GM04504 (cell line): ENCODE measurements at regions not wholly inside any gene's neighbourhood (a gene's known extent, or its start where the extent isn't known, plus 50 kb on each side); places are given as distances from the start of the nearest gene placed in this dataset.
A peak's percentile ranks its signal among the peaks of the same experiment; 100 is the strongest.
"Not testable (repeated sequence)": the region's sequence is repeated elsewhere in the genome, so short reads cannot be mapped to it uniquely, and the experiment has no call there.

Experiments
- DNase-seq: peaks from one replicate; pipeline ENCODE4 v3.0.0-alpha.2; 2012; ENCODE audit warnings: low read depth

DNA sequence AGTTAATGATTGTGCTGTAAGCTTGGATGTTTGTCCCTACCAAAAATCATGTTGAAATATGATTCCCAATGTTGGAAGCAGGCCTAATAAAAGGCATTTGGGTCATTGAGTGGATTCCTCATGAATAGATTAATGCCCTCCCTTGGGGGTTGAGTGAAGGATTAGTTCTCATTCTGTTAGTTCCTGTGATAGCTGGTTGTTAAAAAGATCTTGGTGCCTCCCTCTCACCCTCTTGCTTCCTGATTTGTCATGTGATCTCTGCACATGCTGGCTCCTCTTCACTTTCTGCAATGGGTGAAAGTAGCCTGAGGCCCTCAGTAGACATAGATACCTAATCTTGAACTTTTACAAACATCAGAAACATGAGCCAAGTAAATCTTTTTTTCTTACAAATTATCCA lies 115.6 kb upstream of the HCRTR2 start:
- DNase-seq = no peak

DNA sequence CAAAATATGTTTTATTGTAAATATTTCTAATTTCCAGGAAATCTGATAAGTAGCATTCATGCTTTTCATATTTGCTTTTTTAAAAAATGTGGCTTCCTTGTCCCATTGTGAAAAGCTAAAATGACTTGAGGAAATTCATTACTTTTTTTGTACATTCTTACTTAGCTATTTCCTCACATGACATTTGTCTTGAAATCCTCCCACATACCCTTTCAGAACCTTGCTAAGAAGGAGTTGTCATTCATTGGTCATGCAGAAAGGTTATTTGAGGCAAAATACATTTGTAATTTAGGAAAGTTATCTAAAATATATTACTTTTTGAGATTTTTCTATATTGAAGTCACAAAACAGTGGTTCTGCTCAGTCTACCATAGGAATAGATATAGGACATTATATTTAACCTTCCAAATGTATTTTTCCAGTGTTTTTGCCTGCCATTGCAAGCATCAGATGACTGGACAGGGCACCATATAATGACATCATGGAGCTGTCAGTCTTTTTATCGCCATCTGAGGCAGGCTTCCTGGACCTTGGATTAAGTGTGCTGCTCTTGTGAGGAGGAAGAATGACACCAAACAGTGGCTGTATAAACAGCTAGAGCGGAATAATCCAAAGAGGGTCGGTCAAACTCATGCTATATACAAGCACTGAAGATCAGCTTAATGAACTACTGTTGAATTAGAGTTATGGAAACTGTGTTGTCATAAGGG lies 109.4 kb upstream of the HCRTR2 start:
- DNase-seq = no peak

DNA sequence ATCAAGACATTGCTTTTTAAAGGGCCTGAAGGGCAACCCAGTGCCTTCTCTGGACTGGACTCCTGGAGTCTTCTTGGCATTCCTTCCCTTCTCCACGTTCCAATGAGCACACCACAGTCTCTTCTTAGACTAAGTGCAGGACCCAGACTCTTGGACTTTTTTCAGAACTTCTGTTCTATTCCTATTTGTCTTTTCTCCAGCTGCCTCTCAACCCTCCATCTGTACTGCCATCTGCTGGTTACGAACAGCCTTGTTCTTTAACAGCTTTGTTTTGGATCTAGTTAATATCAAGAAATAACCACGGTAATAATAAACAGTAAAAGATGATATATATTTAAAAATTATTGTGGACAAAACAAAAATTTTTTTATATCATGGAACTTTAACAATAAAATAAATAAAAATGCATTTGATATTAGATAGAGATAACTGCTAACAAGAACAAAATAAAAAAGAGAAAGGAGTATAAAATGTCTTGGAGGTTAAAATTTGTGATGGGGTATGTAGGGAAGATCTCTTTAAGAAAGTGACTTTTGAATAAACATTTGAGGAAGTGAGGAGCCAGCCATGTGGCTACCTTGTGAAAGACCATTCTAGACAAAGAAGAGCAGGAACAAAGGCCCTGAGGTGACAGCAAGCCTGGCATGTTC lies 105.1 kb upstream of the HCRTR2 start:
- peak; percentile 33 for DNase-seq

DNA sequence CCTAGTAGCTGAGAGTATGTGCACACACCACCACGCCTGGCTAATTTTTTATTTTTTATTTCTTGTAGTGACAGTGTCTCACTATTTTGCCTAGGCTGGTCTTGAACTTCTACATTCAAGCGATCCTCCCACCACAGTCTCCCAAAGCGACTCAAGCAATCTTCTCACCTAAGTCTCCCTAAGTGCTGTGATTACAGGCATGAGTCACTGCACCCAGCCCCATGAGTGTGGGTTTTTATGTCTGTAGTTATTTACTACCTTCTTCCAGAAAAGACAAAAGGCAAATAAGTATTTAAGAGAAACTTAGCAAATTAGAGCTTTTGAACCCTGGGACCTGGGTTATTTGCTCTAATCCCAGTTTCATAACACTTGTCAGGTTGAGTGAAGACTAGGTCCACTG lies 92.3 kb upstream of the HCRTR2 start:
- DNase-seq = no peak

DNA sequence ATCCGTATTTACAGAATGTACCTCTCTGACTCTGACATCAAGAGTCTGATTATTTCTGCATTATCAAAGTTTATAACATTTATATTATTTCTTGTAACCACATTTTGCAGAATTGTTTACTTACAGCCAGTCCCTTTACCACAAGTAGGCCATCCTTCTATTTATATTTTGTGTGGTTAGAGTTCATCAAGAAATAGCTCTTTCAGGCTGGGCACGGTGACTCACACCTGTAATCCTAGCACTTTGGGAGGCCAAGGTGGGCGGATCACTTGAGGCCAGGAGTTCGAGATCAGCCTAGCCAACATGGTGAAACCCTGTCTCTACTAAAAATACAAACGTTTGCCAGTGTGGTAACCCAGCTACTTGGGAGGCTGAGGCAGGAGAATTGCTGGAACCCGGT lies 86.3 kb upstream of the HCRTR2 start:
- DNase-seq = not testable (repeated sequence)

DNA sequence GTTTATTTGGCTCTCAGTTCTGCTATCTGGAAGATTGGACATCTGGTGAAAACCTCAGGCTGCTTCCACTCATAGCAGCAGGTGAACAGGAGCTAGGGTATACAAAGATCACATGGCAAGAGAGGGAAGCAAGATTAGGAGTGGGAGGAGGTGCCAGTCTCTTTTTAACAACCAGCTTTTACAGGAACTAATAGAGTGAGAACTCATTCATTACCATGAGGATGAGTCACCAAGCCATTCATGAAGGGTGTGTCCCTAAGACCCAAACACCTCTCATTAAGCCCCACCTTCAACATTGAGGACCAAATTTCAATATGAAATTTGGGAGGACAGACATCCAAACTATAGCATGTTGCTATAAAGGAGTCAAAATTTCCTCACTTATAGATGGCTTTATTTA lies 85.4 kb upstream of the HCRTR2 start:
- no peak for DNase-seq

DNA sequence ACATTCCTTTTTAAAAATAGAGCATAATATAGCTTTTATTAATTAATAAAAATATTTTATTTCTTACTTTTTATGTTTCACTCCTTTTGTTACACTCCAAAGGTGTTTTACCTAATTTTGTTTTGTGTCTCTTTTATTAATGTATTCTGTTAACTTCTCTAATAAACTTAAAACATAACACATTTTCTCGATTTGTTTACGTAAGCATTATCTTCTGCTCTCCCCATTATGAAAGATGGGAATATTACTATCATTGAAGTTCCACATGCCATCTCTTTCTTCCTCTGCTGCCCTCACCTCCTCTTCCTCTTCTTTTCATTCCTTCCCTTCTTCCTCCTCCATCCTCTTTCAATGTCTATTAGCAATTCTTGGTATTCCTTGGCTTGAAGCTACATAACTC lies 85.0 kb upstream of the HCRTR2 start:
- DNase-seq = no peak

DNA sequence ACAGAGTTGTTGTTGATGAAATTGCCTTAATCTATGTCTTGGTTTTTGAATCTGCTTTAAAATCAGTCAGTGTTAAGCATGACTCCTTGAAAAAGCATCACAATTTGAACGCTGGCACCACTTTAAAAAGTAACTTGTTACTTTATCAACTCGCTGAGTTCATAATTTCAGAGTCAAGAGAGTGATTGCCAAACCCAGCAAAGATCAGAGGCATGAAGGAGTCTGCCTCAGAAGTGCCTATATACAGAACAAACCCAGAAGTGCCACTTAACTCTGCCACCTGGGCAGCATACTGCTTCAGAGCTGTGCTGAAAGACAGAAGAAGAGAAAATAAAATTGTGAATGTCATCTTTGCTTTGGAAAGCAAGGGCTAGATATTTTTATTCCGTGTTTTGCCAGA lies 73.6 kb upstream of the HCRTR2 start:
- no peak for DNase-seq

DNA sequence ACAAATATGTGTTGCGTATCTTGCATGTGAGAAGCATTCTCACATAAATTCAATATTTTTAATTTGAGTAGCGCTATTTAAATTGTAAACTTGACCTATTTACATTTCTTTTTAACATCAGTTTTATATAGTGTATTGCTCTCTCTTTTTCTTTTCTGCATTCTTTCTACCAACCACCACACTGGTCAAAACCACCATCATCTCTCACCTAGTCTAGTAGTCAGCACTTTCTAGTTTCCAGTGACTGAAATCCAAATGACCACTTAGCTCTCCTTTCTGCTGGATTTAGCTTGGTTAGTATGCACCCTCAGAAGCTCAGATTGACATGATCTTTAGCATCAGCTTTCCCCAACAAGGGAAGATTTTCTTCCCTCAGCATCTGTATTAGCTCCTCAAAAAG lies 73.2 kb upstream of the HCRTR2 start:
- no peak for DNase-seq

DNA sequence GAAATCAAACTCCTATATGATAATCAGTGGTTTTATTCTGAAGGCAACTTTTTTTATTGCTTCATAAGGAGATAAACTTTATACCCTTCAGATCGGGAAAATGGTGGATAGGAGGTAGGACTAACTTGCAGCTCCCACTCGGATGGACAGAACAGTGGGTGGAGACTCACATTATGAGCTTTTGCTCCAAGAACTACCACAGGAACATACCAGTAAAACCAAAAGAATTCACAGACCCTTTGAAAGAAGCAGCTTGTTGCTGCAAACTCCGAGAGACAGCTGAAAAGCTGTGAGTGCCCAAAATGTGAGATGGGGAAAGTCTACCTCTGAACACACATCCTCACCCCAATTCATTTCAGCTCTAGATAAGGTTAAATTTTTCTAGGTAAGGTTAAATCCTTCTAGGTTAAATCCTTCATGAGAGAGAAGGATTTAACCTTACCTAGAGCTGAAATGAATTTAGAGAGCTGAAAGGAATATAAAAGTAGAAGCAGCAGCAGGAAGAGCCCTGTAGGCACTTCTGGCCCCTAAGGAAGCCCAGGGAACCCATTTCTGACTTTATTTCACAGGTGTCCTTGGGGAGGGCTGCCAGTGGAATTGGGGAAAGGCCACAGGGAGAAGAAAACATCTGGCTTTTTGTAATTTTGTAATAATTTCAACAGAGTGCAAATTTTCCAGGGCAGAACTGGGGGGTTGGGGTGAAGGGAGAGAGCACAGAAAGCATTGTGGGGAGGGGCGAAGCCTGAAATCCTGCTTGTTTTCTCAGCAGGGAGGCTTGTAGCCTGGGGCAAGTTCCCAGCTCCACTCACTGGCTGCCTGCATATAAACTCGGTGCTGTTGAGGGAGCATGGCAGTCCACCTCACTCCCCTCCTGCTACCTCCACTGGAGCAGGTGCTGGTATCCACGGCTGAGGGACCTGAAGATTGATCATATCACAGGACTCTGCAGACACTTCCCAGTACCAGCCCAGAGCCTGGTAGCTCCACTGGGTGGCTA lies 65.9 kb upstream of the HCRTR2 start:
- no peak for DNase-seq

DNA sequence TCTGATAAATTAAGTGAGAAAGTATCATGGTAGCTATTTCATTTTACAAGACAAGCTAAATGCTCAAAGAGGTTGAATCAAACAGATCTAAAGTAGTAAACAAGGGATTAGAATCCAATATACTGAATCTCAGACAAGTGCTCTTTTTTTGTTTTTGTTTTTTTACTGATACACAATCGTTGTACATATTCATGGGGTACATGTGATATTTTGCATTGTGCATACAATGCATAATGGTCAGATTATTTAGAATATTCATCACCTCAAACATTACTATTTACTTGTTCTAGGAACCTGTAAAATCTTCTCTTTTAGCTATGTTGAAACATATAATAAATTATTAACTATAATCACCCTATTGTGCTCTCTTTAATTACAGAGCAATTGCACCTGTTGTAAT lies 57.0 kb upstream of the HCRTR2 start:
- DNase-seq = no peak

DNA sequence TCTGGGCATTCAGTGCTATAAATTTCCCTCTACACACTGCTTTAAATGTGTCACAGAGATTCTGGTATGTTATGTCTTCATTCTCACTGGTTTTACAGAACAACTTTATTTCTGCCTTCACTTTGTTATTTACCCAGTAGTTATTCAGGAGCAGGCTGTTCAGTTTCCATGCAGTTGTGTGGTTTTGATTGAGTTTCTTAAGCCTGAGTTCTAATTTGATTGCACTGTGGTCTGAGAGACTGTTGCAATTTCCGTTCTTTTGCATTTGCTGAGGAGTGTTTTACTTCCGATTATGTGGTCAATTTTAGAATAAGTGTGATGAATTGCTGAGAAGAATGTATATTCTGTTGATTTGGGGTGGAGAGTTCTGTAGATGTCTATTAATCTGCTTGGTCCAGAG lies 50.1 kb upstream of the HCRTR2 start:
- not testable (repeated sequence) for DNase-seq
